GM19025 (cell line): ENCODE measurements at regions not wholly inside any gene's neighbourhood (a gene's known extent, or its start where the extent isn't known, plus 50 kb on each side); places are given as distances from the start of the nearest gene placed in this dataset.

Experiments
- ATAC-seq: cut with Tn5 transposase; IDR thresholded peaks from one replicate; pipeline ENCODE4 v1.9.1; 2021; ENCODE audit warnings: mild to moderate bottlenecking, low read depth, moderate library complexity; ENCODE audit not compliant: unreplicated experiment

- ATAC-seq = no peak
Observed at GRCh38 chr3:144129536-144130214, 158.1 kb downstream of the DIPK2A start.

- no peak for ATAC-seq
Observed at GRCh38 chr3:144141074-144141473, 169.5 kb downstream of the DIPK2A start.

GRCh38 chr3:144141496-144141895, 169.9 kb downstream of the DIPK2A start:
- no peak for ATAC-seq

- no peak for ATAC-seq
Observed at GRCh38 chr3:144142151-144142840, 170.7 kb downstream of the DIPK2A start.

DNA sequence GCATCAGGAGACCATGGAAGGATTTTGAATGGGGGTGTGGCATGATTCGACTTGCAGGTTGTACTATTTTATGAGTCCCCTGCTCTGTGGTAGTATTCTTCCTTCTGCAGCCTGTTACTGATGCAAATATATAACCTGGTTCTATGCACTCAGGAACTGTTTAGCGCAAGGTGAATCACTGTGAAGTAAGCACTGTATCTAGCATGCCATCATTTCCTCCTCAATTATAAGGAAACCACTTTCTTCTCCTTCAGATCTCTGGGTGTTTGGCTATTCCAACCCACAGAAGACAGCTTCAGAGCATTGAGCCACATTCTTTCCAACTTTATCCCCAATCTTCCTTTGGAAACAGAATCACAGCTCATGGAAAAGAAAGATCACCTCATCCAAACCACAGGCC, 176.7 kb downstream of the DIPK2A start:
- no peak for ATAC-seq

GRCh38 chr3:144151983-144152382, 180.4 kb downstream of the DIPK2A start:
- no peak for ATAC-seq

DNA sequence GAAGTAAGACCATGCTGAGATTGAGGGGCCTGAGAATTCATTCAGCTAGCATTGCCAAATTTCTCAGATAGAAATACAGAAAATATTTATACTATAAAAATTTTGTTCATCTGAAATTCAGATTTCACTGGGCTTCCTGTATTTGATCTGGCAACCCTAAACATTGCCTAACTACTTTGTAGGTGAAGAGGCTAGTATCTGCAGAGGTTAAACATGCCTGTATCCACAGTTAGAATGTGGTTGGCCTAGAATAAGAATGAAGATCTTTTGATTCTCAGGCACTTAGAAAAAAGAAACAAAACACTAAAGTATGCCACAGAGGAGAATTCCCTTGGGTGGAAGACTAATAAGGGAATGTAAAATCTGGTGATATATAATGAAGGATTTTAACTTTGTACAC, 189.0 kb downstream of the DIPK2A start:
- ATAC-seq = no peak

DNA sequence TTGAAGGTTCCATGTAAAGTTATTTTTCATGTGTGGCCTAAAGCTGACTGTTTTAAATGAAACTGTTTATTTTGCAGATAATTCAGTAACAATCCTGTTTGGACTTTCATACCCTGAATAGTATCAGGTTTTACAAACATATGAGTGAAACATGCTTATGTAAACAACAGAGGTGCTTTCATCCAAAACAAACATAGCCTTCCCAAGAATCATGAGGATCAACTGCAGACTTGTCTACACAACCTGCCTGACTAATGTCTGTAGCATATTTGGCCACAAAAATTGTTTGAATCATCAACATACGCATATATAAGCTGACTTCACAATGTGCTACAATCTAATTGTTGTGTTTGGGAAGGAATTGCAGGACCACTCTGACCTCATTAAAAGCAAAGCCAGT, 190.4 kb downstream of the DIPK2A start:
- no peak for ATAC-seq

DNA sequence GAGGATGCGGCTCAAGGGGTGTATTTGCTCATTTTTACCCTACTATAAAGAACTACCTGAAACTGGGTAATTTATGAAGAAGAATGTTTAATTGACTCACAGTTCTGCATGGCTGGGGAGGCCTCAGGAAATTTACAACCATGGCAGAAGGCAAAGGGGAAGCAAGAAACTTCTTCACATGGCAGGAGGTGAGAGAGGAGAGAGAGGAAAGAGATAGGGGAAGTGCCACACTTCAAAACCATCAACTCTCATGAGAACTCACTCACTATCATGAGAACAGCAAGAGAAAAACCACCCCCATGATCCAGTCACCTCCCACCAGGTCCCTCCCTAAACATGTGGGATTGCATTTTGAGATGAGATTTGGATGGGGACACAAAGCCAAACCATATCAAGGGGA, 192.7 kb downstream of the DIPK2A start:
- no peak for ATAC-seq

- ATAC-seq = no peak
Observed at GRCh38 chr3:144165482-144165881, 193.9 kb downstream of the DIPK2A start.

- ATAC-seq = no peak
Observed at GRCh38 chr3:144167634-144168033, 196.0 kb downstream of the DIPK2A start.

DNA sequence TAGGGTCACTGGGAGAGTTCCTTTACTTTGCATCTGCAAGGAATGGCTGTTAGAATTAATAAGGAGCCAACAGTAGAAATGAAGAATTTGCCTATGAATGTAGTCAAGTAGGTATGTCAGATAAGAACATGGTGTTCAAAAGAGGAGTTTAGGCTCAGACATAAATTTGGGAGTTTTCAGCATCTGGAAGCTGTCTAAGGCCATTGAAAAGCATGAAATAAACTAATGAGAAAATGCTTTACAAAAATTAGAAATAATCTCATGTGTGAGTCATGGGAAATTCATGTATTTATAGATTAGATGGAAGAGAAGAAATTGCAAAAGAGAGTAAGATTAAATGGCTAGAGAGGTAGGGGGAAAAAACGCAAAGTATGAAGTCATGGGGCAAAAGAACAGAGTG, 201.9 kb downstream of the DIPK2A start:
- no peak for ATAC-seq

DNA sequence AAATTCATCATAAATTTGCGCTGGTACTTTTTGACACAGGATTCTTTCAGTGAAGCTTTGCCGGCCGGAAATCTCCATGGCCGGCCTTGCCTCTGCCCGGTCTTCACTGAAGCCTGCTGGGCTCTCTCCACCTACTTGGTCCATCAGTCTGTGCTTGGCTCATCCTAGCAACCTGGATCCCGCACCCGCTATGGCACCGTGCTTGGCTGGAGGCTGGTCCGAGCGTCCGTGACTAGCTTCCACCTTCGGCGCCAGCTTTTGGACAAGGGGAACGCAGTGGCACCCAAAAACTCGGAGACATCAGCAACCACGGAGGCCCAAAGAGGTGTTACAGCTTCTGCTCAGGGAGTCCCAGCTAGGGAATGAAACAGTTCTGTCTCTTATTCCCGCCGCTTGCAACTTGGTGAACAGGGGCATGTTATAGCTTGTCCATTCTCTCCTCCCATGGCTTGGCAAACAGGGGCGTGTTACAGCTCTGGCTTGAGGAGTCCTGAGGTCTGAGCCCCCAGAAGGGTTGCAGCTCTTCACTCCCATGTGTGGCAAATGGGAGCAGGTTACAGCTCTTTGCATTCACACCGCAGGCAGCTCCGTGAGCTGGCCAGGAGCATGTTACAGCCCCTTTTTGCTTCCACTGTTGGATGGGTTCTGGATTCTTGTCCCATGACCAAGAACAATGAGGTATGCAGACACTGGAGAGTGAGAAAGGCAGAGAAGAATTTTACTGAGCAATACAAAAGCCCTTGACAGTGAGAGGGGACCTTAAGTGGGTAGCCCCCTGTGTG, 204.2 kb downstream of the DIPK2A start:
- ATAC-seq = no peak

DNA sequence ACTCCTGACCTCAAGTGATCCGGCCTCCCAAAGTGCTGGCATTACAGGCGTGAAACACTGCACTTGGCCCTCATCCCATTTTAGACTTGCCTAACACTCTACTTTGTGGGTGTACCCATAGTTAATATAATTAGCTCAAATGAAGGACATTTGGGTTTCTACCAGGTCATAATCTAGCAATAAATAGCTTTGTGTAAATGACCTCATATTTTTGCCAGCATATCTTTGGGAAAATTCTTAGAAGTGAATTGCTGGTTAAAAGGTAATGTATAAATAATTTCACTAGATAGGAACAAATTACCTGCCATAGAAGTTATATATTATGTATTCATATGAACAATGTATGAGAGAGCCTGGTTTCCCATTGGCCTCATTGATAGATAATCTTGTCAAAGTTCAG, 206.0 kb downstream of the DIPK2A start:
- no peak for ATAC-seq

GRCh38 chr3:144178607-144179006, 207.0 kb downstream of the DIPK2A start:
- ATAC-seq = no peak

GRCh38 chr3:144181062-144181461, 209.4 kb downstream of the DIPK2A start:
- no peak for ATAC-seq

DNA sequence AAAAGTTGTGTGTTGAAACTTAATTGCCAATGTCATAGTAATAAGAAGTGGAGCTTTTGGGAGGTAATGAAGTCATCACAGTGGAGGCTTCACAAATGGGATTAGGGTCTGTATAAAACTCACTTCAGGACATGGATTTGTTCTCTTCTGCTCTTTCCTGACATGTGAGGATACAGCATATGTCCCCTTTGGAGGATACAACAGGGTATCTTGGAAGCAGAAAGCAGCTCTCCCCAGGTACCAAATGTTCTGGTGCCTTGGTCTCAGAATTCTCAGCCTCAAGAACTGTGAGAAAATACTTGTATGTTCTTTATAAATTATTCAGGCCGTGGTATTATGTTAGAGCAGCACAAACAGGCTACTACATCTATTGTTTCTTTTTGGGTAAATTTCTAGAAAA, 210.9 kb downstream of the DIPK2A start:
- ATAC-seq = no peak

DNA sequence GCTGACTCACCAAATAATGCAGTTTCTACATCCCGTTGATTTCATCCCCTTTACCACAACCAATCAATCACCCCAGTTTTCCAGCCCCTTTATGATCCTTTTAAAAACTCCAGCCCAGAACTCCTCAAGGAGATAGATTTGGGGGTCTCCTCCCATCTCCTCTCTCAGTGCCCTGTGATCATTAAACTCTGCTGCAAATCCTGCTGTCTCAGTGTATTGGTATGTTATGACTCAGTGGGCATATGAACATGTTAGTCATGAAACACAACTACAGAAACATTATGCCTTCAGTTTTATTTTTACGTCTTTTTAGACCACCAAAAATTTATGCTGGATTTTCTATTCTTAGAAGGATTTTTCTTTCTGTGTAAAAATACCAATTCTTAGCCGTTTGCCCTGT, 213.7 kb downstream of the DIPK2A start:
- ATAC-seq = no peak

DNA sequence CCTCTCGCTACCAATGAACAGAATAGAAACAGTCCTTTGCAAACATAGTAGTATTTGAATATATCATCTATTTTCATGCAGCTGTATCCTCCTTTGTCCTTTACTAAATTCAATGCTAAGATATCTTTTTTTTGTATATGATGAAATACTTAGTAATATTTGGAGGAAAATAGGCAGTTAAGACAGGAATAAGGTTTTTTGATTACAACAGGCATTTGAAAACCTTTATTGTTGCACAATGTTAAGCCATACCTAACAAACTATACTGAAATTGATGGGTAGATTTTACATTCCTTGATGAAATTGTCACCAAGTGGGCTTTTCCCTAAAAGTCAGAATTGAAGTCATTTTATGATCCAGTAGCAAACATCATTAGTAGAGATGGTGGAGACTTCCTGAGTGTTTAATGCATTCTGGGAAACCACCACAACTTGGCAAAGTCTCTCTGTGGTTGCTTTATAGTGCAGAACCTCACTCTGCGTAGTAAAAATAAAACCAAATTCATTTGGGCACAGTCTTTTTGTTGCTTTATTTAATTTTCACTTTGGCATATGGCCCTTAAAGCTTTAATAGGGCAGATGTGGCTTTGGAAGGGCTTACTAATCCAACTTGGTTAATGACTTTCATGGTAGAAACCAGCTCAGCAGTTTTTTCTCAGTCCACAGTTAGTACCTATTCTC, 216.0 kb downstream of the DIPK2A start:
- ATAC-seq = no peak

GRCh38 chr3:144189044-144189443, 217.4 kb downstream of the DIPK2A start:
- no peak for ATAC-seq

- ATAC-seq = no peak
Observed at GRCh38 chr3:144197116-144197515, 225.5 kb downstream of the DIPK2A start.
